ENCODE measurements at regions not wholly inside any gene's neighbourhood (a gene's known extent, or its start where the extent isn't known, plus 50 kb on each side); places are given as distances from the start of the nearest gene placed in this dataset.

- H3K27ac ChIP-seq (ENCODE audit: low read depth, low read length, poor library complexity, severe bottlenecking), result no peak overlapping the region
- TF ChIP-seq EZH2phosphoT487 (IDR thresholded peaks at IDR 0.05; ENCODE audit: borderline replicate concordance, low read depth, low read length) (no peak), CTCF (conservative IDR thresholded peaks at IDR 0.05; ENCODE audit: low read length) (no peak)
- POLR2A ChIA-PET, result interaction anchor here (0.6 kb wide), 1 partner anchor 731 kb away, joined by 4 read pairs; no protein-coding TSS in a partner anchor
- no peak overlapping the region for H3K4me2 ChIP-seq (ENCODE audit: low read length)
- no peak for DNase-seq (ENCODE audit: low spot score)
- no peaks in the 10 kb centered on the region for H3K9me3 ChIP-seq (ENCODE audit: low read length)
- no peaks in the 10 kb centered on the region for H3K4me1 ChIP-seq (ENCODE audit: insufficient read depth, low read length, poor library complexity, severe bottlenecking)
- no peak overlapping the region for H2AFZ ChIP-seq (ENCODE audit: low read length)
- H3K4me3 ChIP-seq (ENCODE audit: low read depth, low read length, poor library complexity, severe bottlenecking), result no peak overlapping the region
- no peaks in the 10 kb centered on the region for H3K36me3 ChIP-seq (ENCODE audit: insufficient read depth, low read length)
- no peaks in the 10 kb centered on the region for H3K9me2 ChIP-seq (ENCODE audit: insufficient read depth, low read length)
- CTCF ChIA-PET (ENCODE audit: unreplicated experiment), result no interaction called here
- BruUV-seq (replicated peaks), result no TSS peak
- no peaks in the 10 kb centered on the region for H4K20me1 ChIP-seq (ENCODE audit: insufficient read depth, low read length)
- no peaks in the 10 kb centered on the region for H3K79me2 ChIP-seq (ENCODE audit: insufficient read depth, low read depth, low read length)
- intact Hi-C loops (cut with micrococcal nuclease; ENCODE audit: unreplicated experiment), result no loop called here
Measured at GRCh38 chr9:119986713-119987112, 593.3 kb downstream of the CDK5RAP2 start.

GRCh38 chr9:119986205-119986604, 593.8 kb downstream of the CDK5RAP2 start:
- no TSS peak for BruUV-seq (replicated peaks)
- POLR2A ChIA-PET, result interaction anchor here (0.6 kb wide), 1 partner anchor 731 kb away, joined by 4 read pairs; no protein-coding TSS in a partner anchor
- Histone ChIP-seq H3K27ac (ENCODE audit: low read depth, low read length, poor library complexity, severe bottlenecking) (no peak overlapping the region), H3K79me2 (ENCODE audit: insufficient read depth, low read depth, low read length) (no peaks in the 10 kb centered on the region), H3K36me3 (ENCODE audit: insufficient read depth, low read length) (no peaks in the 10 kb centered on the region), H3K4me3 (ENCODE audit: low read depth, low read length, poor library complexity, severe bottlenecking) (no peak overlapping the region), H3K4me1 (ENCODE audit: insufficient read depth, low read length, poor library complexity, severe bottlenecking) (no peaks in the 10 kb centered on the region), H3K4me2 (ENCODE audit: low read length) (no peak overlapping the region), H3K9me2 (ENCODE audit: insufficient read depth, low read length) (no peaks in the 10 kb centered on the region), H2AFZ (ENCODE audit: low read length) (no peak overlapping the region), H4K20me1 (ENCODE audit: insufficient read depth, low read length) (no peaks in the 10 kb centered on the region), H3K9me3 (ENCODE audit: low read length) (no peaks in the 10 kb centered on the region)
- intact Hi-C loops (cut with micrococcal nuclease; ENCODE audit: unreplicated experiment), result no loop called here
- no peak for DNase-seq (ENCODE audit: low spot score)
- TF ChIP-seq CTCF (conservative IDR thresholded peaks at IDR 0.05; ENCODE audit: low read length) (no peak), EZH2phosphoT487 (IDR thresholded peaks at IDR 0.05; ENCODE audit: borderline replicate concordance, low read depth, low read length) (no peak)
- CTCF ChIA-PET (ENCODE audit: unreplicated experiment), result no interaction called here

- H3K4me1 ChIP-seq (ENCODE audit: insufficient read depth, low read length, poor library complexity, severe bottlenecking), result no peaks in the 10 kb centered on the region
- no peaks in the 10 kb centered on the region for H3K79me2 ChIP-seq (ENCODE audit: insufficient read depth, low read depth, low read length)
- no TSS peak for BruUV-seq (replicated peaks)
- H3K4me3 ChIP-seq (ENCODE audit: low read depth, low read length, poor library complexity, severe bottlenecking), result no peak overlapping the region
- H3K36me3 ChIP-seq (ENCODE audit: insufficient read depth, low read length), result no peaks in the 10 kb centered on the region
- ChIA-PET CTCF (ENCODE audit: unreplicated experiment) (no interaction called here), POLR2A (no interaction called here)
- no peak for TF ChIP-seq CTCF (conservative IDR thresholded peaks at IDR 0.05; ENCODE audit: low read length)
- no peak for TF ChIP-seq EZH2phosphoT487 (IDR thresholded peaks at IDR 0.05; ENCODE audit: borderline replicate concordance, low read depth, low read length)
- H3K9me3 ChIP-seq (ENCODE audit: low read length), result no peaks in the 10 kb centered on the region
- no peak overlapping the region for H3K4me2 ChIP-seq (ENCODE audit: low read length)
- no peak for DNase-seq (ENCODE audit: low spot score)
- no peaks in the 10 kb centered on the region for H3K9me2 ChIP-seq (ENCODE audit: insufficient read depth, low read length)
- H2AFZ ChIP-seq (ENCODE audit: low read length), result no peak overlapping the region
- intact Hi-C loops (cut with micrococcal nuclease; ENCODE audit: unreplicated experiment), result no loop called here
- no peaks in the 10 kb centered on the region for H4K20me1 ChIP-seq (ENCODE audit: insufficient read depth, low read length)
- H3K27ac ChIP-seq (ENCODE audit: low read depth, low read length, poor library complexity, severe bottlenecking), result no peak overlapping the region
Measured at GRCh38 chr9:119974026-119974425, 604.8 kb upstream of the BRINP1 start.

Data from OCI-LY7 (cell line).